Activated naive CD8-positive, alpha-beta T cell treated with anti-CD3 and anti-CD28 coated beads, Interleukin-2, amount 10 ng/mL, durations not matched to agents 7 days and 5 days (primary cell): ENCODE measurements at regions not wholly inside any gene's neighbourhood (a gene's known extent, or its start where the extent isn't known, plus 50 kb on each side); places are given as distances from the start of the nearest gene placed in this dataset.

ENCODE experiments used
- ATAC-seq: fragments of 150-1000 bp; cut with Tn5 transposase; one replicate; pipeline ENCODE4 v1.10.0; 2021; ENCODE audit warnings: low read depth, moderate library complexity
- POLR2A ChIA-PET: fragments of 350-600 bp; sonication (Branson Sonifier 250); formaldehyde crosslinking; loops from one replicate; lab custom pipeline; 2021; ENCODE audit warnings: antibody characterized with exemption; lab: Charles Lee
- DNase-seq: peaks from one replicate; pipeline ENCODE4 v3.0.0; 2021
- H3K27ac Mint-ChIP-seq: one replicate; pipeline ENCODE4 v1.8.0; 2022; ENCODE audit warnings: mild to moderate bottlenecking, mixed read lengths
- H3K27me3 Mint-ChIP-seq: one replicate; pipeline ENCODE4 v1.8.0; 2022; ENCODE audit warnings: mild to moderate bottlenecking, moderate library complexity, mixed read lengths
- H3K36me3 Mint-ChIP-seq: one replicate; pipeline ENCODE4 v1.8.0; 2021; ENCODE audit warnings: mild to moderate bottlenecking, mixed read lengths
- H3K4me1 Mint-ChIP-seq: one replicate; pipeline ENCODE4 v1.8.0; 2021; ENCODE audit warnings: mixed read lengths
- H3K4me3 Mint-ChIP-seq: one replicate; pipeline ENCODE4 v1.8.0; 2022; ENCODE audit warnings: mild to moderate bottlenecking, moderate library complexity, mixed read lengths
- H3K9me3 Mint-ChIP-seq: one replicate; pipeline ENCODE4 v1.8.0; 2021; ENCODE audit warnings: mixed read lengths

GRCh38 chr2:121045245-121045644 is 239.8 kb downstream of the TFCP2L1 start:
- POLR2A ChIA-PET, result no interaction called here
- ATAC-seq (no peak), DNase-seq (no peak)
- no peaks in the 10 kb centered on the region for H3K36me3 Mint-ChIP-seq
- no peak overlapping the region for H3K27ac Mint-ChIP-seq
- H3K4me3 Mint-ChIP-seq, result no peak overlapping the region
- H3K27me3 Mint-ChIP-seq, result no peaks in the 10 kb centered on the region
- H3K4me1 Mint-ChIP-seq, result no peaks in the 10 kb centered on the region
- no peaks in the 10 kb centered on the region for H3K9me3 Mint-ChIP-seq

- no peaks in the 10 kb centered on the region for H3K36me3 Mint-ChIP-seq
- H3K27ac Mint-ChIP-seq, result no peak overlapping the region
- no peak for ATAC-seq
- POLR2A ChIA-PET, result no interaction called here
- no peak for DNase-seq
- no peaks in the 10 kb centered on the region for H3K9me3 Mint-ChIP-seq
- H3K27me3 Mint-ChIP-seq, result no peaks in the 10 kb centered on the region
- no peaks in the 10 kb centered on the region for H3K4me1 Mint-ChIP-seq
- no peak overlapping the region for H3K4me3 Mint-ChIP-seq
Measured at GRCh38 chr2:121046335-121046734, 238.7 kb downstream of the TFCP2L1 start.

GRCh38 chr2:121047383-121047782 is 237.6 kb downstream of the TFCP2L1 start:
- Mint-ChIP-seq H3K27me3 (no peaks in the 10 kb centered on the region), H3K36me3 (no peaks in the 10 kb centered on the region), H3K9me3 (no peaks in the 10 kb centered on the region), H3K27ac (no peak overlapping the region), H3K4me3 (no peak overlapping the region), H3K4me1 (no peaks in the 10 kb centered on the region)
- ATAC-seq, result no peak
- DNase-seq, result no peak
- POLR2A ChIA-PET, result no interaction called here

GRCh38 chr2:121049131-121049530 is 235.9 kb downstream of the TFCP2L1 start:
- ATAC-seq (no peak), DNase-seq (no peak)
- Mint-ChIP-seq H3K27me3 (no peaks in the 10 kb centered on the region), H3K4me3 (no peak overlapping the region), H3K36me3 (no peaks in the 10 kb centered on the region), H3K9me3 (no peaks in the 10 kb centered on the region), H3K27ac (no peak overlapping the region), H3K4me1 (no peaks in the 10 kb centered on the region)
- POLR2A ChIA-PET, result no interaction called here

DNA sequence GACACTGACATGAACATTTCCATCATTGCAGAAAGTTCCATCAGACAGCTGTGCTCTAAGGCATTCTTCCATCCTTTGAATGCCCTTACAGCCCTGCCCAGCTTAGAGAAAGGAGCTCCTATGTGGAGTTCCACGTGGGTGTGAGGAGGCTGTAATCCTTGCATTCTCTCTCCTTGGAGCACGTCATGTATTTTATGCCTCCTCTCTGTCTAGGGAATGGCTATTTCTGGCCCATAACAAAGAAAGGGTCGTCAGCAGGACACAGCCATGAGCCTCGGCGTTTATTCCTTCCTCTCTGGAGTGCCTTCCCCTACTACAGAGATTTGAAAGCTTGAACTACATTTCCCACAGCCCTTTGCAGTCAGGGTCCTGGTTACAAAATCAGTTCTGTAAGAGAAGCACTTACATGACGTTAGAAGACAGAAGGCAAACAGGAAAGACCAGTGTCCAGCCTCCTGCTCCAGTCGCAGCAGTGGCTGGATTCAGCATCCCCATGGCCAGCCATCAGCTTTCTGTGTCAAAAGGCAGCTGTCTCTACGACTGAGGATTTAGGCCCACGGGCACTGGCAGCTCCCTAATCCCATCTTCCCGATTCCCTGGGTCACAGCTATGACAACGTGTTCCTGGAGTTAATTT is 234.9 kb downstream of the TFCP2L1 start:
- no peaks in the 10 kb centered on the region for H3K27me3 Mint-ChIP-seq
- POLR2A ChIA-PET, result no interaction called here
- H3K9me3 Mint-ChIP-seq, result no peaks in the 10 kb centered on the region
- DNase-seq (no peak), ATAC-seq (no peak)
- no peak overlapping the region for H3K4me3 Mint-ChIP-seq
- no peak overlapping the region for H3K27ac Mint-ChIP-seq
- H3K36me3 Mint-ChIP-seq, result no peaks in the 10 kb centered on the region
- no peaks in the 10 kb centered on the region for H3K4me1 Mint-ChIP-seq

DNA sequence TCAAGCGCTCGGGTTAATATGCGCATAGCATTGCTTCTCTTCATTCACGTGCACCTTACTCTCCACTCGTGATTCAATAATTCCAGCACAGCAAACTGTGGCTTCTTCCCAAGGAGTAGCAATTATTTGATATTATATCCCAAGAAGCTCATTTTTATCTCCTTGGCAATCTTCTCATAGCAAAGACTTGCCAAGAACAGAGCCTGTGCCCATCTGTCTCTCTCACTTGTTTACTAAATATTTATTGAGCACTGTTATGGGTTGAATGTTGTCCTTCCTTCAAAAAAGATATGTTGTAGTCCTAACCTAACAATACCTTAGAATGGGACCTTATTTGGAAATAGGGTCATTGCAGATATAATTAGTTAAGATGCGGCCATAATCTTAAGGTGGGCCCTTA is 233.7 kb downstream of the TFCP2L1 start:
- Mint-ChIP-seq H3K27me3 (no peaks in the 10 kb centered on the region), H3K9me3 (no peaks in the 10 kb centered on the region)
- POLR2A ChIA-PET, result no interaction called here

GRCh38 chr2:121052023-121052422 is 233.0 kb downstream of the TFCP2L1 start:
- no peaks in the 10 kb centered on the region for H3K4me1 Mint-ChIP-seq
- POLR2A ChIA-PET, result no interaction called here
- H3K27me3 Mint-ChIP-seq, result no peaks in the 10 kb centered on the region
- DNase-seq (no peak), ATAC-seq (no peak)
- H3K4me3 Mint-ChIP-seq, result no peak overlapping the region
- no peak overlapping the region for H3K27ac Mint-ChIP-seq
- H3K9me3 Mint-ChIP-seq, result no peaks in the 10 kb centered on the region
- no peaks in the 10 kb centered on the region for H3K36me3 Mint-ChIP-seq

More for the DNA sequence above, 233.7 kb downstream of the TFCP2L1 start:
- DNase-seq (no peak), ATAC-seq (no peak)
- H3K4me3 Mint-ChIP-seq, result no peak overlapping the region
- no peak overlapping the region for H3K27ac Mint-ChIP-seq
- no peaks in the 10 kb centered on the region for H3K36me3 Mint-ChIP-seq
- H3K4me1 Mint-ChIP-seq, result no peaks in the 10 kb centered on the region

- Mint-ChIP-seq H3K27me3 (no peaks in the 10 kb centered on the region), H3K4me1 (no peaks in the 10 kb centered on the region), H3K36me3 (no peaks in the 10 kb centered on the region), H3K4me3 (no peak overlapping the region), H3K9me3 (no peaks in the 10 kb centered on the region), H3K27ac (no peak overlapping the region)
- DNase-seq (no peak), ATAC-seq (no peak)
- POLR2A ChIA-PET, result no interaction called here
Measured at GRCh38 chr2:121052521-121052920, 232.5 kb downstream of the TFCP2L1 start.

DNA sequence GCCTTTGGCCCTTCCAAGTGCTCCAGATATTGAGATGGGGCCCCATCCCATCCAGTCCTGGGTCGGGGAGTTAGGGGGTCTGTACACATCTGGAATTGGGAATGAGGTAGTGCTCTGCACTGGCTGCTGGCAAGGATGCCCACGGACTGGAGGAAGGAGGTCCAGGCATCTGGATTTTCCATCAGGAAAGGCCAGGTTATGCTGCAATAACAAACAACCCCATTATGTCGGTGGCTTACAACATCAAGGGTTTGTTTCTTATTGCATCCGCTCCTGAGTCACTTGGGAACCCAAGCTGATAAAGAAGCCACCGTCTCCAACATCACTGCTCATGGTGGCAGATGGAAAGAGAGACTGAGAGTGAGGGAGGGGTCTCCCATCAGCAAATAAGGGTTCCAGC is 229.9 kb downstream of the TFCP2L1 start:
- no peak for ATAC-seq
- Mint-ChIP-seq H3K4me1 (no peaks in the 10 kb centered on the region), H3K9me3 (no peaks in the 10 kb centered on the region), H3K27me3 (no peaks in the 10 kb centered on the region), H3K36me3 (no peaks in the 10 kb centered on the region), H3K4me3 (no peak overlapping the region), H3K27ac (no peak overlapping the region)
- no peak for DNase-seq
- POLR2A ChIA-PET, result no interaction called here

GRCh38 chr2:121055501-121055900 is 229.5 kb downstream of the TFCP2L1 start:
- ATAC-seq, result no peak
- Mint-ChIP-seq H3K27me3 (no peaks in the 10 kb centered on the region), H3K4me1 (no peaks in the 10 kb centered on the region), H3K27ac (no peak overlapping the region), H3K36me3 (no peaks in the 10 kb centered on the region), H3K4me3 (no peak overlapping the region), H3K9me3 (no peaks in the 10 kb centered on the region)
- no peak for DNase-seq
- POLR2A ChIA-PET, result no interaction called here

DNA sequence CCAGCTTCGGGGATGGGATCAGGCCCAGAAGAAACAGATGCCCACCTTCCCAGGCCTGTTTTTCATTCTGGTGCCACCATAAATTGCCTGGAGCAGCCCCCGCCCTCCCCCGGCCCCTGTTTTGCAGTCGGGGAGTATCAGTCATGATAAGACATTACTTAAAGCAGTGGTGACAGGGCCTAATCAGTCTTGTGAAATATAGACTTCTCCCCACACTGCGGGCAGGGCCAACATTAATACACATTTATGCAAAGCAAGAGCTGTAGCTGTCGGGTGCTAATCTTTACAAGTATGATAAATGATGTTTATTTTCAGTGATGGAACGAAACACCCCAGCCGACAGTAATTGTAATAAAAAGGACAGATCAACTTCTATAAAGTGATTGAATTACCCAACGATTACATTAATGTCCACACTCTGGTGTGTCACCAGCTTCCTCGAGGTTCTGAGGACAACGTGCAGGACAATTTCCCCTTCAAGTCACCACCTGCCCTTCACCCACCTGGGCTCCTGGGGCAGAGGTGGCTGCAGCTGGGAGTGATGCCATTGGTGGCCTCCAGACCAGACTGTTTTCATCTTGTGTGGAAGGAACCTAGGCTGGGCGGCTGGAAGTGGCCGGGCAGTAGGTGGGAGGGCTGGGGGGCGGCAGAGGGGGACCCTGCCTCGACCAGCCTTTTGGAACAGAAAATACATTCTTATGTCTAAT is 226.0 kb downstream of the TFCP2L1 start:
- H3K27me3 Mint-ChIP-seq, result peaks cover 2% of the 10 kb centered on the region
- no peak overlapping the region for H3K4me3 Mint-ChIP-seq
- no peak for ATAC-seq
- POLR2A ChIA-PET, result no interaction called here
- no peaks in the 10 kb centered on the region for H3K9me3 Mint-ChIP-seq
- H3K4me1 Mint-ChIP-seq, result no peaks in the 10 kb centered on the region
- H3K36me3 Mint-ChIP-seq, result no peaks in the 10 kb centered on the region
- H3K27ac Mint-ChIP-seq, result no peak overlapping the region
- no peak for DNase-seq

DNA sequence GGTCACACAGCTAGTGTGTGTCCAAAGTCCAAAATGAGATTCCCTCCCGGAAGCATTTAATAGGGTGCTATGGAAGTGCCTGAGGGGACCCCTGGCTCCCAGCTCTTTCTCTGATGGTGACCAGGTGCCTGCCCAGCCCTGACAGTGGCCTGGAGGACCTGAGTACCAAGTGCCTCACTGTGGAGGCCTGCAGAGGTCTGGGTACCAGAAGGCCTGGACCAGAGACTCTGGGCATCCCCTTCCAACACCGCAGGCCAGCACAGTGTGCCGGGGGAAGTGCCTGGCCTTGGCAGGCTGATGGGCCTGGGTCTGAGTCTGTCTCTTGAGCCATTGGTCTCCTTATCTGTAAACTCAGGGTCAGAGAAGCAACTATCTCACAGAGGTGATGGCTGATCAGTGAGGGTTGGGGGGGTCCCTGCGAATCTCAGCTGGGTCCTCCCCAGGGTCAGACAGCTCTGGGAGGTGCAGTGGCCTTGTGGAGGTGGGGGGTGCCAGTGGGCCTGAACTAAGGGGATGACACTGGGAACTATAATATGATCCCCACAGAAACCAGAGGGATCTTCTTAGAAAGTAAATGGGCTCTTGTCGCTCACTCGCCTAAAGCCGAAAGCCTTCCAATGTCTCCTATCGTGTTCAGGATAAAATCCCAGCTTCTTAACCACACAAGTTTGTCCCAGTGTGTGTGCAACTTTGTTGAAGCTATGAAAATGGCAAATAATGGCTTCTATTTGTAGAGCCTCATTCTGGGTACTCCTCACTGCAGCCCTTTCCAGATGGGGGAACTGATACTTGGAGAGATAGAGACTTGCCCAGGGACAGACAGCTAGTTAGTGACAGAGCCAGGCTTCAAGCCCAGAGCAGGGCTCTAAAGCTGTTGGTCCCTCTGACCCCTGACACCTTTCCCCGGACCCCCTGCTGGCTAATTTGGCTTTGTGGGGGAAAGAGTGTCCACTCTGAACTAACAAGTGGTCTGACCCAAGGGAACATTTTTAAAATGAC is 225.1 kb downstream of the TFCP2L1 start:
- Mint-ChIP-seq H3K9me3 (no peaks in the 10 kb centered on the region), H3K4me1 (no peaks in the 10 kb centered on the region), H3K4me3 (no peak overlapping the region), H3K27me3 (peaks cover 2% of the 10 kb centered on the region), H3K36me3 (no peaks in the 10 kb centered on the region), H3K27ac (no peak overlapping the region)
- ATAC-seq (no peak), DNase-seq (no peak)
- POLR2A ChIA-PET, result no interaction called here

GRCh38 chr2:121061633-121062032 is 223.4 kb downstream of the TFCP2L1 start:
- POLR2A ChIA-PET, result no interaction called here
- Mint-ChIP-seq H3K4me1 (no peaks in the 10 kb centered on the region), H3K27ac (no peak overlapping the region), H3K27me3 (peaks cover 2% of the 10 kb centered on the region), H3K36me3 (no peaks in the 10 kb centered on the region), H3K9me3 (no peaks in the 10 kb centered on the region), H3K4me3 (no peak overlapping the region)
- ATAC-seq (no peak), DNase-seq (no peak)
